B cell (primary cell): ENCODE measurements at regions not wholly inside any gene's neighbourhood (a gene's known extent, or its start where the extent isn't known, plus 50 kb on each side); places are given as distances from the start of the nearest gene placed in this dataset.

Experiments used
- CTCF ChIP-seq: fragments of 200-600 bp; IDR thresholded peaks from one replicate; pipeline ENCODE4 v1.8.0; 2022; ENCODE audit warnings: antibody characterized with exemption, mild to moderate bottlenecking
- EZH2 ChIP-seq: IDR thresholded peaks from 2 replicates; pipeline ENCODE4 v1.6.1; 2012; ENCODE audit warnings: borderline replicate concordance, low read depth, mild to moderate bottlenecking, moderate library complexity, low read length; ENCODE audit not compliant: insufficient read depth, poor library complexity, severe bottlenecking

GRCh38 chr6:14943116-14943515 is 302.8 kb upstream of the JARID2 start:
- TF ChIP-seq CTCF (no peak), EZH2 (no peak)
